ENCODE measurements at regions not wholly inside any gene's neighbourhood (a gene's known extent, or its start where the extent isn't known, plus 50 kb on each side); places are given as distances from the start of the nearest gene placed in this dataset.

GRCh38 chr12:91769736-91770135, 375.9 kb downstream of the BTG1 start:
- no peak for TF ChIP-seq EZH2phosphoT487 (IDR thresholded peaks at IDR 0.05; ENCODE audit: borderline replicate concordance, low read depth, low read length)
- TF ChIP-seq, protein P1, sequence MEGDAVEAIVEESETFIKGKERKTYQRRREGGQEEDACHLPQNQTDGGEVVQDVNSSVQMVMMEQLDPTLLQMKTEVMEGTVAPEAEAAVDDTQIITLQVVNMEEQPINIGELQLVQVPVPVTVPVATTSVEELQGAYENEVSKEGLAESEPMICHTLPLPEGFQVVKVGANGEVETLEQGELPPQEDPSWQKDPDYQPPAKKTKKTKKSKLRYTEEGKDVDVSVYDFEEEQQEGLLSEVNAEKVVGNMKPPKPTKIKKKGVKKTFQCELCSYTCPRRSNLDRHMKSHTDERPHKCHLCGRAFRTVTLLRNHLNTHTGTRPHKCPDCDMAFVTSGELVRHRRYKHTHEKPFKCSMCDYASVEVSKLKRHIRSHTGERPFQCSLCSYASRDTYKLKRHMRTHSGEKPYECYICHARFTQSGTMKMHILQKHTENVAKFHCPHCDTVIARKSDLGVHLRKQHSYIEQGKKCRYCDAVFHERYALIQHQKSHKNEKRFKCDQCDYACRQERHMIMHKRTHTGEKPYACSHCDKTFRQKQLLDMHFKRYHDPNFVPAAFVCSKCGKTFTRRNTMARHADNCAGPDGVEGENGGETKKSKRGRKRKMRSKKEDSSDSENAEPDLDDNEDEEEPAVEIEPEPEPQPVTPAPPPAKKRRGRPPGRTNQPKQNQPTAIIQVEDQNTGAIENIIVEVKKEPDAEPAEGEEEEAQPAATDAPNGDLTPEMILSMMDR (conservative IDR thresholded peaks at IDR 0.05; ENCODE audit: low read length), result no peak
